HG03469 (cell line): ENCODE measurements at regions not wholly inside any gene's neighbourhood (a gene's known extent, or its start where the extent isn't known, plus 50 kb on each side); places are given as distances from the start of the nearest gene placed in this dataset.

Source experiments
- ATAC-seq: cut with Tn5 transposase; IDR thresholded peaks from one replicate; pipeline ENCODE4 v1.9.1; 2021; ENCODE audit warnings: mild to moderate bottlenecking, moderate library complexity, moderate number of reproducible peaks; ENCODE audit not compliant: unreplicated experiment

- ATAC-seq, result no peak
These were observed 361.1 kb upstream of the CDIN1 start for GRCh38 chr15:36218322-36218721.

- ATAC-seq, result no peak
These were observed 360.4 kb upstream of the CDIN1 start for GRCh38 chr15:36218991-36219390.

DNA sequence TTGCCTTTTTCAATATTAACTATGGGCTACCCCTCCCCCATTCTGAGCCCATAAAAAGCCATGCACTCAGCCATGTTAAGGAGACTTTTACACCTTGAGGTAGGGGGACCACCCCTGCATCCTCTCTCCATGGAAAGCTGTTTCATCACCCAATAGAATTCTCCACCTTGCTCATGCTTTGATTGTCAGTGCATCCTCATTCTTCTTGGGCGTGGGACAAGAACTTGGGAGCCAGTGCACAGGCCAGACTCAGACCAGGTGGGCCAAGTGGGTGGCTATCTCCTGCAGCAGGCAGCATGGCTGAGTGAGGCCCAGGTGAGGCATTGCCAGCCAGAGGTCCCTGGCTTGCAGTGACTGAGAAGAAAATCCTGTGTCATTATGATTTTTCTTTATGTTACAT, 357.4 kb upstream of the CDIN1 start:
- no peak for ATAC-seq

DNA sequence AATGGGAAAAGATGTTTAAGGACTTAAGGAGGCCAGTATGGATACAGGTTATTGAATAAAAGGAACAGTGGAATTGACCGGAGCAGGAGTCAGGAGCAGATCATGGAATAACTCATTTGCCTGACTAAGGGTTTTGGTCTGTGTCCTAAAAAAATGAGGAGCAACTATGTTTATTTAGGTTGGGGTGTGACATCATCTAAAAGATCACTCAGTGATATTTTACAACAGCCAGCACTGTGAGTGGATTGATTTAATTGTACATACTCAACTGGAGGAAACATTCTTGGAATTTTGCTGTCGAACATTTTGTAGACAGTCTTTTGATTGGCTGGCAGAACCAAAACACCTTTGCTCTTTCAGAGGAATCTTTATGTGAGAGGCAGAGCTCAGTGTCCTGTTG, 348.6 kb upstream of the CDIN1 start:
- ATAC-seq, result no peak

- no peak for ATAC-seq
These were observed 346.9 kb upstream of the CDIN1 start for GRCh38 chr15:36232491-36232890.

GRCh38 chr15:36234743-36235142, 344.7 kb upstream of the CDIN1 start:
- no peak for ATAC-seq

DNA sequence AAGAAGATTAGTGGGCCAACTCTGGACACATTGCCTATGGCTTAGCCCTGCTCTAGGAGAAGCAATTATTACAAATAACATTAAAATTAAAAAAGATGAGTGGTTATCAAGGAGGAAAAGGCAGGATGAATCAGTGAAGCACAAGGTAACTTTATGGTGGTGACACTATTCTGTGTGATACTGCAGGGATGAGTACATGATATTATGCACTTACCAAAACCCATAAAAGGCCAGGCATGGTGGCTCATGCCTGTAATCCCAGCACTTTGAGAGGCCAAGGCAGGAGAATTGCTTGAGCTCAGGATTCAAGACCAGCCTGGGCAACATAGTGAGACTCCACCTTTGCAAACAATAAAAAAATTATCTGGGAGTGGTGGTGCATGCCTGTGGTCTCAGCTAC, 344.3 kb upstream of the CDIN1 start:
- no peak for ATAC-seq

DNA sequence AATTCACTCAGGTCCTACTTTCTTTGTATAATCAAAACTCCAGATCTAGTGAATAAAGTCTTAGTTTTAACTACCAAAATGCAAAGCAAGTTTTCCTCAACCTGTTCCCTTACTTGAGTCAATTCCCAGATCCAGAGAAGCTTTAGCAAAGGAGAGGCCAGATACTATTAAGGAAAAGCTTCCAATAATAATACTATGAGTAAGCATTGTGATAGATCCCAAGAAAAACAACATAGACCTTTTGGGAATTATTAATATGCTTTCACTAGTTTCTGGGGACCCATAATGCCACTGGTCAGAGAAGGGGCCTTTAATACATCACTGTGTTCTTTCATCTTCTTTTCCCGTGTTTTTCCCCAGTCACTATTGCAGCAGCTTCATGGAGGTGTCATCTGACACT, 339.9 kb upstream of the CDIN1 start:
- no peak for ATAC-seq

GRCh38 chr15:36251450-36251849, 328.0 kb upstream of the CDIN1 start:
- ATAC-seq, result no peak

GRCh38 chr15:36252146-36252711, 327.2 kb upstream of the CDIN1 start:
- no peak for ATAC-seq

DNA sequence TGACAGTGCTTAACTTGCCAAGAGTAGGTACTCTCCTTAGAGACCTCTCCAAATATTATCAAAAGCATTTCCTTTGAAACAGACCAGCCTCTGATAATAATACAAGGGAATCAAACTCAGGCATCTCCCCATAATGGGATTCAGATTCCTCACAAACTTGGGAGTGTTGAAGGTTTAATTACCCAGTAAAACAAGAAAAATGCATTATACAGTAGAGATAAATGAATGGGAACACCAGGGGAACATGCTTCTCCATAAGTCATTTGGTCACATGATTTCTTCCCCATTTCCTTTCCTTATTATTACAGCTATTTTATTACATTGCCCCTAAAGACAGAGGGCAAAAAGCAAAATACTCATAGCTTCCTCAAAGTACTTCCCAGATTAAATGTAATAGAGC, 325.0 kb upstream of the CDIN1 start:
- ATAC-seq, result no peak

GRCh38 chr15:36256404-36256807, 323.0 kb upstream of the CDIN1 start:
- no peak for ATAC-seq

GRCh38 chr15:36263666-36264065, 315.8 kb upstream of the CDIN1 start:
- ATAC-seq, result no peak

DNA sequence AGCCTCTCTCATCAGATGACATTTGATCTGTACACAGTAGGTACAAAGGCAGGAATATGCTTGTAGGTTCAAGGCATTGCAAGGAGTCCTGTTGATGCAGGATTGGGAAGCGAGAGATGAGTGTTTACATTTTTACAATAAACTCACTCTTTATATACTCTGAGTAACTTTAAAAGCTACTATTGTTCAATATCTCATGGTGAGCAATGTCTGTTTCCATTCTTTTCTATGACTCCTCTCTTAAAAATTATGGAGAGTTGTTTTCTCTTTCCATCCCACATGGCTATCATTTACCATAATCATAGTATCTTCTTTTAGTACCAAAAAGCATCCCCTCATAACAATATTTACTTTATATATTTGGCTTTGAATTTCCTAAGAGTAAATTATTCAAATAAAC, 314.0 kb upstream of the CDIN1 start:
- no peak for ATAC-seq

DNA sequence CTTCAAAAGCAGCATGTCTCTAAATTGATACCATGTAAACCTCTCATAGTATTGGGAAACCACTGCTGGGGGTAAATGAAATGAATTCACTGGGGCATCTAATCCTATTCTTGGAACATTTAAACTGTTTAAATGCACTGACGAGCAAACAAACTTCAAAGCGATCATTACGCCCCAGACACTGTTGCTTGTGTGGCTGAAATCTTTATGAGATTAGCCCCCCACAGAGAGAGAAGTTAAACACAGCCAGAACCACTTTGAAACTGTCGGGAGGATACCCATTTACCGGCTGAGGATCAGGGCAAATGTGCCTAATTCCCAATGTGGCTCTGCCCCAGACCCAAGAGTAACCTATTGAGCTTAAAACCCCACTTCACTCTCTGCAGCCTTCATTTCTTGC, 308.4 kb upstream of the CDIN1 start:
- no peak for ATAC-seq

- ATAC-seq, result no peak
These were observed 303.8 kb upstream of the CDIN1 start for GRCh38 chr15:36275656-36276055.

DNA sequence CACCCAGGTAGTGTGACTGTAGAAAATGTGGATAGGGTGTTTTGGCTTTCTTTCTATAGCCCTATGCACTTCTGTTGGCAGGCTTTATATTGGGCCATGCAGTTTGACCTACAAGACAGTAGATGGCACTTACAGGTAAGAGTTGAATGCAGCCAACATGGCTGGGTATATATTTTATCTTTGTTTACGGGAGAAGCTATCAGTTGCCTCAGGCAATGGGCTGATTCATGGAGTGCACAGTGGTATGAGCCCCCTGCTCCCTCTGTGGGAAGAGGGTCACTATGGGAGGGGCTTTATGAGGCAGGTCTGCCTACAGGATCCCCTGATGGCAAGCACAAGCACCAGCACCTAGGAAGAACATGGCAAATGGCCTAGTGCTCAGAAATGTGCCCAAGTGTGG, 301.2 kb upstream of the CDIN1 start:
- no peak for ATAC-seq

DNA sequence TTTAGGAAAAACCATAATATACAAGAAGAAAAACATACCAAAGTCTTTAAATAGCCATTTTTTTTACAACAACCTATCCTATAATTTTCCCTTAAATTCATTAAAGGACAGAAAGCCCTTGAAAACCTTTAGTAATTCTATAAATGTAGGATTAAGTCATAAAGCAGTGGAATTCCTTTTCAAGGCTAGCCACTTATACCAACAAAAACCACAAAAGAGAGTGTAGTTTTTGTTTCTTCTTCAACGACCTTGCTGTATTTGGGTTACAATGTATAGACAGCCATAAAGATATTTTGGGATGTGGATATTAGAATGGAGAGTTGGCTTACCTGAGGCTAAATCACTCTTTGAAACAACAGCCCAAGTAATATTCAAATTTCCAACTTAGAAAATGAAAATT, 296.6 kb upstream of the CDIN1 start:
- no peak for ATAC-seq

GRCh38 chr15:36284911-36285310, 294.5 kb upstream of the CDIN1 start:
- ATAC-seq, result no peak

DNA sequence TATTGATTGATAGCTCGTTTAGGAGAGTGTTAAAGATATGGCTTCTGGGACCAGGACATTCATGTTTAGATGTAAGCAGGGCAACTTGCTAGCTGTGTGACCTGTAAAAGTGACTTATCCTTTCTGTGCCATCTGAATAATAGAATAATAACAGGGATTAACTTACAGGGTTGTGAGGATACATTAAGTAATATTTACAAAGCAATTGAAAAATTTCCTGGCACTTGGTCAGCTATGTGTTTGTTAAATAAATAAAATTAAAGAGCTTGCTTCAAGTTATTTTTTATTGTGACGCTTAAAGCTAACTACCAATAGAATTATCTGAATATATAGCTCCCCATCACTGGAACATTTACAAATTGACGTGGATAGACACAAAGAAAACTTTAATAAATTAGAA, 287.9 kb upstream of the CDIN1 start:
- no peak for ATAC-seq

GRCh38 chr15:36294359-36294758, 285.1 kb upstream of the CDIN1 start:
- no peak for ATAC-seq

GRCh38 chr15:36301947-36302346, 277.5 kb upstream of the CDIN1 start:
- no peak for ATAC-seq

- ATAC-seq, result no peak
These were observed 266.4 kb upstream of the CDIN1 start for GRCh38 chr15:36313021-36313420.
